PFSK-1 (cell line): ENCODE measurements at regions not wholly inside any gene's neighbourhood (a gene's known extent, or its start where the extent isn't known, plus 50 kb on each side); places are given as distances from the start of the nearest gene placed in this dataset.

Experiments
- FOXP2 ChIP-seq: optimal IDR thresholded peaks from 2 replicates; pipeline ENCODE3; 2011; ENCODE audit warnings: borderline replicate concordance, control low read depth, inconsistent platforms; ENCODE audit not compliant: insufficient read depth; ENCODE audit errors: extremely low read length, extremely low read depth
- POLR2AphosphoS5 ChIP-seq: IDR thresholded peaks from 2 replicates; pipeline ENCODE4 v1.6.1; 2012; ENCODE audit warnings: low read depth, mild to moderate bottlenecking, control low read depth, low read length, moderate library complexity
- SIN3A ChIP-seq: IDR thresholded peaks from 2 replicates; pipeline ENCODE4 v1.6.1; 2012; ENCODE audit warnings: mild to moderate bottlenecking, low read length, moderate library complexity, borderline replicate concordance; ENCODE audit not compliant: insufficient read depth
- TAF1 ChIP-seq: IDR thresholded peaks from 2 replicates; pipeline ENCODE4 v1.6.1; 2012; ENCODE audit warnings: low read length, control low read depth, borderline replicate concordance; ENCODE audit not compliant: insufficient read depth
- TF ChIP-seq, protein P1 (sequence below), 2 experiments: IDR thresholded peaks; 2 replicates each; pipeline versions ENCODE4 v1.6.1 to v1.8.0; 2011 to 2012; ENCODE audit warnings: low read depth in 2 of 2, low read length in 2 of 2, control low read depth in 1 of 2, inconsistent platforms in 1 of 2, mild to moderate bottlenecking in 1 of 2, moderate library complexity in 1 of 2; ENCODE audit not compliant: insufficient read depth in 1 of 2

DNA sequence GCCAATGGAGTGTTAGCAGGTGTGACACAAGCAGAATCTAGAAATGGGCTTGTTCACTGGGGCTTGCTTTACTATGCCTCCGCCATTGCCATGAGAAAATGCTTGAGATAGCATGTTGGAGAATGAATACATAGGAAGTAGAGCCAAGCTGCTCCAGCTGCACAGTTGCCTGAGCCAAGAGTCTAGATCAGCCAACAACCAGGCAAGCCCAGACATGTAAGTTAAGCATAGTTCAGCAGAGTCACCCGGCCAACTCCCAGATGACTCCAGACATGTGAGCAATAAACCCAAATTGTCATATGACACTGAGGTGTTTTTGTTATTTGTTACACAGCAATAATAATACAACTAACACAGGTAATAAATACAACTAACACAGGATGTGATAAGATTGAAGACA, 167.9 kb downstream of the HAO1 start:
- TF ChIP-seq POLR2AphosphoS5 (no peak), SIN3A (no peak), FOXP2 (no peak)

DNA sequence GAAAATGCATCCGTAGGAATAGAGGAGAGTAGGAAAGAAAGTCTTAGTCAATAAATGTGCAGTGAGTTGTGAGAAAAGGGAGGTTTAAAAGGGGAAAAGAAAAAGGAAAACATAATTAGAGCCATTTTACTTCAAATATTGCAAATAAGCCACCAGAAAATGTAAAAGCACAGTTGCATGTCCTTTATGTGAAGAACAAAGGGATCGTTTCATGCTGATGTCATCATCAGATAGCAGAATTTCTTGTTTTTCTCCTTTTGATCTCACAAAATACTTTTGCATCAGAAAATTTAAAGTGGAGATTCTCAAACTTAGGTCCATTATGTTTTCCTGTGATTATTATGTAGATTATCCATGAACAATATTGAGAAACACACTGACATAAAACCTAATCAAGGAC, 166.7 kb downstream of the HAO1 start:
- TF ChIP-seq, protein P1, sequence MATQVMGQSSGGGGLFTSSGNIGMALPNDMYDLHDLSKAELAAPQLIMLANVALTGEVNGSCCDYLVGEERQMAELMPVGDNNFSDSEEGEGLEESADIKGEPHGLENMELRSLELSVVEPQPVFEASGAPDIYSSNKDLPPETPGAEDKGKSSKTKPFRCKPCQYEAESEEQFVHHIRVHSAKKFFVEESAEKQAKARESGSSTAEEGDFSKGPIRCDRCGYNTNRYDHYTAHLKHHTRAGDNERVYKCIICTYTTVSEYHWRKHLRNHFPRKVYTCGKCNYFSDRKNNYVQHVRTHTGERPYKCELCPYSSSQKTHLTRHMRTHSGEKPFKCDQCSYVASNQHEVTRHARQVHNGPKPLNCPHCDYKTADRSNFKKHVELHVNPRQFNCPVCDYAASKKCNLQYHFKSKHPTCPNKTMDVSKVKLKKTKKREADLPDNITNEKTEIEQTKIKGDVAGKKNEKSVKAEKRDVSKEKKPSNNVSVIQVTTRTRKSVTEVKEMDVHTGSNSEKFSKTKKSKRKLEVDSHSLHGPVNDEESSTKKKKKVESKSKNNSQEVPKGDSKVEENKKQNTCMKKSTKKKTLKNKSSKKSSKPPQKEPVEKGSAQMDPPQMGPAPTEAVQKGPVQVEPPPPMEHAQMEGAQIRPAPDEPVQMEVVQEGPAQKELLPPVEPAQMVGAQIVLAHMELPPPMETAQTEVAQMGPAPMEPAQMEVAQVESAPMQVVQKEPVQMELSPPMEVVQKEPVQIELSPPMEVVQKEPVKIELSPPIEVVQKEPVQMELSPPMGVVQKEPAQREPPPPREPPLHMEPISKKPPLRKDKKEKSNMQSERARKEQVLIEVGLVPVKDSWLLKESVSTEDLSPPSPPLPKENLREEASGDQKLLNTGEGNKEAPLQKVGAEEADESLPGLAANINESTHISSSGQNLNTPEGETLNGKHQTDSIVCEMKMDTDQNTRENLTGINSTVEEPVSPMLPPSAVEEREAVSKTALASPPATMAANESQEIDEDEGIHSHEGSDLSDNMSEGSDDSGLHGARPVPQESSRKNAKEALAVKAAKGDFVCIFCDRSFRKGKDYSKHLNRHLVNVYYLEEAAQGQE (IDR thresholded peaks at IDR 0.05; ENCODE audit: insufficient read depth in 1 of 2, low read depth in 2 of 2, low read length in 2 of 2), result no peak
- TF ChIP-seq POLR2AphosphoS5 (no peak), FOXP2 (no peak), TAF1 (no peak), SIN3A (no peak)

DNA sequence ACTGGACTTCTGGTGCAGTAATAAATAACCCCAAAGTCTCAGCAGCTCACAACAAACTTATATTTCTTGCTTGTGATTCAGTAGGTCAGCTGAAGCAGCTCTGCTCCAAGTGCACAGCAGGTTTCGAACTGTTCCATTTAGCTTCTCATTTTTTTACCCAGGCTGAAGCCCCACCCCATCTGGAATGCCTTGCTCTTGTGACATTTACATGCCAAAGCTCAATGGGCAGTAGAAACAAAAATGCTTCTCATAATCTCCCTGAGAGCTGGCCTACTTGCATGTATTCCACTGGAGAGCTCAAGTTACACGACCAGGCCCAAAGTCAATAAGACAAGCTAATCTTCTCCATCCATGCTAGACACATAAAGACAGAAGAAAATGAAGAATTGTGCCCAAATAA, 165.2 kb downstream of the HAO1 start:
- TF ChIP-seq POLR2AphosphoS5, result no peak
- TF ChIP-seq SIN3A, result no peak
- TF ChIP-seq, protein P1 (IDR thresholded peaks at IDR 0.05; ENCODE audit: insufficient read depth in 1 of 2, low read depth in 2 of 2, low read length in 2 of 2), result no peak
- TF ChIP-seq TAF1, result no peak
- TF ChIP-seq FOXP2, result no peak

DNA sequence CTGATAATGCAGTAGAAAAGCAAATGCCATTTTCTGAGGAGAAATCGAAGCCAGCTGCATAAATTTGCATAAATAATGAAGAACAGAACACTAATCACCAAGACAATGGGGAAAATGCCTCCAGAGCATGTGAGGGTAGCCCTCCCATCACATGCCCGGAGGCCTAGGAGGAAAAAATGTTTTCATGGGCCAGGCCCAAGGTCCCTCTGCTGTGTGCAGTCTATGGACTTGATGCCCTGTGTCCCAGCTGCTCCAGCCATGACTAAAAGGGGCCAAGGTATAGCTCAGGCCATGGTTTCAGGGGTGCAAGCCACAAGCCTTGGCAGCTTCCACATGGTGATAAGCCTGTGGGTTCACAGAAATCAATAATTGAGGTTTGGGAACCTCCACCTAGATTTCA, 164.1 kb downstream of the HAO1 start:
- TF ChIP-seq POLR2AphosphoS5, result no peak
- TF ChIP-seq SIN3A, result no peak
- TF ChIP-seq FOXP2, result no peak
- no peak for TF ChIP-seq TAF1
- TF ChIP-seq, protein P1 (IDR thresholded peaks at IDR 0.05; ENCODE audit: insufficient read depth in 1 of 2, low read depth in 2 of 2, low read length in 2 of 2), result no peak

DNA sequence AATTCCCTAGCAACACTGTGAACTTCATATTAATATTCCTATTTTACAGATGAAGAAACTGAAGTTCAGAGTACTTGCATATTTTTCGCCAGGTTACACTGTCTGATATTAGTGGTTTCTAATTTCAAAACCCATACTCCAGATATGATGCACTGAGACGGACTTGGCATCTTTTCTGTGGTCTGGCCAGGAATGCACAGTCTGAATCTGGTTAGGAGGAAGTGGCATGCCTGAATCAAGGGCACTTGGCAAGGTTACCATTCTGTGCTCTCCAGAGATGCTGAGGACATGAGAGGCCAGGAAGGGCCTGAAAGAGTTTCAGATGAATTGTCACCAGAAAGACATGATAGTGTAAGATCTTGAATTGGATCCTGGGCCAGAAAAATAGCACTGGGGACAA, 150.1 kb downstream of the HAO1 start:
- TF ChIP-seq FOXP2 (no peak), TAF1 (no peak)
- TF ChIP-seq, protein P1 (IDR thresholded peaks at IDR 0.05; ENCODE audit: insufficient read depth in 1 of 2, low read depth in 2 of 2, low read length in 2 of 2), result no peak
